H1 (cell line): ENCODE measurements at regions not wholly inside any gene's neighbourhood (a gene's known extent, or its start where the extent isn't known, plus 50 kb on each side); places are given as distances from the start of the nearest gene placed in this dataset.

Experiments
- CTCF ChIA-PET: fragments of 300-600 bp; sonication (Branson Sonifier 250); formaldehyde crosslinking; loops from one replicate; lab custom pipeline; 2021; ENCODE audit not compliant: partially characterized antibody; lab: Charles Lee
- POLR2A ChIA-PET: fragments of 300-600 bp; sonication (Branson Sonifier 250); formaldehyde crosslinking; loops from one replicate; lab custom pipeline; 2021; ENCODE audit warnings: inconsistent platforms; ENCODE audit not compliant: partially characterized antibody; lab: Charles Lee
- DNase-seq, 2 experiments: peaks; one replicate each; pipeline versions ENCODE4 v3.0.0 to v3.0.0-alpha.2; 2010 to 2022; ENCODE audit warnings: low spot score in 2 of 2, low read depth in 1 of 2, mixed read lengths in 1 of 2
- FAIRE-seq: peaks from 2 replicates; lab custom pipeline; 2011; peaks lifted over from hg19 to GRCh38; lab: Jason Lieb, UNC
- H2AFZ ChIP-seq: 2 replicates; pipeline ENCODE4 v1.8.1; 2012; ENCODE audit warnings: low read length, inconsistent platforms
- H2AK5ac ChIP-seq: 2 replicates; pipeline ENCODE4 v1.6.1; 2013; ENCODE audit warnings: low read depth, low read length
- H2BK120ac ChIP-seq: replicated peaks from 2 replicates; pipeline ENCODE3; 2013; ENCODE audit warnings: low read depth, low read length, inconsistent platforms
- H2BK12ac ChIP-seq: 2 replicates; pipeline ENCODE4 v1.6.1; 2013; ENCODE audit warnings: low read depth, low read length
- H2BK15ac ChIP-seq: 2 replicates; pipeline ENCODE4 v1.6.1; 2013; ENCODE audit warnings: low read length
- H2BK20ac ChIP-seq: 2 replicates; pipeline ENCODE4 v1.6.1; 2013; ENCODE audit warnings: low read length
- H2BK5ac ChIP-seq: 2 replicates; pipeline ENCODE4 v1.6.1; 2013; ENCODE audit warnings: low read depth, low read length
- H3K14ac ChIP-seq: 2 replicates; pipeline ENCODE4 v1.6.1; 2013; ENCODE audit warnings: inconsistent platforms; ENCODE audit not compliant: insufficient read length
- H3K18ac ChIP-seq: 2 replicates; pipeline ENCODE4 v1.6.1; 2013; ENCODE audit warnings: low read length; ENCODE audit errors: extremely low read depth
- H3K23ac ChIP-seq: 2 replicates; pipeline ENCODE4 v1.6.1; 2013; ENCODE audit warnings: inconsistent platforms; ENCODE audit not compliant: insufficient read length
- H3K23me2 ChIP-seq: 2 replicates; pipeline ENCODE4 v1.6.1; 2013; ENCODE audit warnings: low read depth, low read length
- H3K27ac ChIP-seq: 2 replicates; pipeline ENCODE4 v1.6.1; 2011; ENCODE audit warnings: low read depth, low read length, inconsistent platforms
- H3K27me3 ChIP-seq, 4 experiments: replicated peaks in 1 of 4; 1 replicate in 1 of 4; 2 replicates in 3 of 4; pipeline versions ENCODE4 v1.6.1 to v1.8.1; 2011 to 2013; ENCODE audit warnings: low read length in 3 of 4, mild to moderate bottlenecking in 3 of 4, inconsistent platforms in 2 of 4, mixed read lengths in 2 of 4, moderate library complexity in 1 of 4; ENCODE audit not compliant: control insufficient read depth in 3 of 4, insufficient read depth in 3 of 4; ENCODE audit errors: extremely low read depth in 1 of 4
- H3K36me3 ChIP-seq, 4 experiments: 2 replicates each; pipeline versions ENCODE4 v1.6.1 to v1.8.1; 2011 to 2013; ENCODE audit warnings: mild to moderate bottlenecking in 4 of 4, low read length in 3 of 4, moderate library complexity in 2 of 4, control low read depth in 1 of 4, inconsistent platforms in 1 of 4; ENCODE audit not compliant: insufficient read depth in 4 of 4, control insufficient read depth in 2 of 4
- H3K4ac ChIP-seq: replicated peaks from 2 replicates; pipeline ENCODE3; 2013; ENCODE audit warnings: low read length, low read depth, mixed read lengths, inconsistent platforms; ENCODE audit not compliant: insufficient read length
- H3K4me1 ChIP-seq, 4 experiments: replicated peaks in 1 of 4; 1 replicate in 1 of 4; 2 replicates in 3 of 4; pipeline versions ENCODE4 v1.6.1 to v1.8.1; 2011 to 2013; ENCODE audit warnings: low read length in 3 of 4, inconsistent platforms in 2 of 4, mixed read lengths in 1 of 4; ENCODE audit not compliant: insufficient read depth in 4 of 4, control insufficient read depth in 3 of 4
- H3K4me2 ChIP-seq, 2 experiments: 2 replicates each; pipeline versions ENCODE4 v1.6.1 to v1.8.1; 2011 to 2013; ENCODE audit warnings: low read depth in 2 of 2, low read length in 2 of 2, control low read depth in 1 of 2, inconsistent platforms in 1 of 2, mild to moderate bottlenecking in 1 of 2; ENCODE audit not compliant: insufficient read depth in 1 of 2
- H3K4me3 ChIP-seq, 4 experiments: fragments of 200-600, 300-600 bp in 1 of 4; sonication (generic), shearing (Covaris generic), sonication (Bioruptor Twin) in 1 of 4; 2 replicates each; pipeline versions ENCODE4 v1.5.1 to v1.8.1; 2011 to 2016; ENCODE audit warnings: low read length in 4 of 4, low read depth in 3 of 4, control low read depth in 2 of 4, inconsistent platforms in 2 of 4, mild to moderate bottlenecking in 2 of 4, mixed read lengths in 1 of 4, moderate library complexity in 1 of 4; ENCODE audit not compliant: insufficient read depth in 2 of 4; ENCODE audit errors: extremely low read depth in 1 of 4
- H3K56ac ChIP-seq: replicated peaks from 2 replicates; pipeline ENCODE3; 2013; ENCODE audit warnings: low read depth, mild to moderate bottlenecking, mixed read lengths, low read length, inconsistent platforms; ENCODE audit not compliant: insufficient read length
- H3K79me1 ChIP-seq: 2 replicates; pipeline ENCODE4 v1.6.1; 2013; ENCODE audit warnings: low read depth, low read length, control low read depth
- H3K79me2 ChIP-seq, 2 experiments: 2 replicates each; pipeline versions ENCODE4 v1.6.1 to v1.8.1; 2012 to 2013; ENCODE audit warnings: low read length in 2 of 2, mild to moderate bottlenecking in 2 of 2, inconsistent platforms in 1 of 2; ENCODE audit not compliant: insufficient read depth in 2 of 2, control insufficient read depth in 1 of 2
- H3K9ac ChIP-seq, 4 experiments: replicated peaks in 1 of 4; 1 replicate in 1 of 4; 2 replicates in 3 of 4; pipeline versions ENCODE4 v1.6.1 to v1.8.1; 2011 to 2013; ENCODE audit warnings: low read depth in 3 of 4, low read length in 3 of 4, control low read depth in 2 of 4, mild to moderate bottlenecking in 2 of 4, moderate library complexity in 2 of 4, inconsistent platforms in 1 of 4; ENCODE audit errors: extremely low read depth in 1 of 4
- H3K9me3 ChIP-seq, 2 experiments: 2 replicates each; pipeline versions ENCODE4 v1.6.1 to v1.8.1; 2012 to 2013; ENCODE audit warnings: mild to moderate bottlenecking in 2 of 2, moderate library complexity in 2 of 2, control low read depth in 1 of 2, inconsistent platforms in 1 of 2, low read depth in 1 of 2, low read length in 1 of 2, mixed read lengths in 1 of 2; ENCODE audit not compliant: insufficient read depth in 2 of 2
- H4K20me1 ChIP-seq, 2 experiments: replicated peaks in 1 of 2; 2 replicates each; pipeline versions ENCODE3 to v1.8.1; 2011 to 2013; ENCODE audit warnings: inconsistent platforms in 2 of 2, low read length in 2 of 2, mild to moderate bottlenecking in 1 of 2; ENCODE audit not compliant: insufficient read depth in 2 of 2, control insufficient read depth in 1 of 2
- H4K5ac ChIP-seq: 2 replicates; pipeline ENCODE4 v1.6.1; 2013; ENCODE audit warnings: low read length, low read depth, mixed read lengths, inconsistent platforms; ENCODE audit not compliant: insufficient read length
- H4K8ac ChIP-seq: 2 replicates; pipeline ENCODE4 v1.8.0; 2013; ENCODE audit warnings: mild to moderate bottlenecking, moderate library complexity, low read length, inconsistent platforms; ENCODE audit not compliant: insufficient read depth; ENCODE audit errors: extremely low read depth
- H4K91ac ChIP-seq: replicated peaks from 2 replicates; pipeline ENCODE3; 2013; ENCODE audit warnings: low read length, mixed read lengths, inconsistent platforms; ENCODE audit not compliant: insufficient read length
- FOSL1 ChIP-seq: IDR thresholded peaks from 2 replicates; pipeline ENCODE4 v1.6.1; 2011; ENCODE audit warnings: mild to moderate bottlenecking, low read depth, low read length, moderate library complexity; ENCODE audit not compliant: insufficient read depth
- JUND ChIP-seq: IDR thresholded peaks from 2 replicates; pipeline ENCODE4 v1.6.1; 2011; ENCODE audit warnings: mild to moderate bottlenecking, improper control_type of control experiment, low read length
- TEAD4 ChIP-seq: IDR thresholded peaks from 2 replicates; pipeline ENCODE4 v1.6.1; 2012; ENCODE audit warnings: low read depth, low read length, inconsistent platforms, mixed read lengths
- WGBS, 2 experiments: shearing (Covaris generic) in 1 of 2; methylation state at CpG; one replicate each; pipeline versions ENCODE4 v1.1.6 to v1.1.7; 2013 to 2015; ENCODE audit warnings: low lambda C conversion rate in 2 of 2, mixed read lengths in 2 of 2, inconsistent platforms in 1 of 2, low coverage in 1 of 2, missing lambda C conversion rate in 1 of 2; ENCODE audit not compliant: insufficient replicate concordance in 2 of 2, insufficient coverage in 1 of 2, insufficient read length in 1 of 2; ENCODE audit errors: extremely low coverage in 1 of 2, missing lambda C conversion rate in 1 of 2; 5-methylcytosine and 5-hydroxymethylcytosine counted together

DNA sequence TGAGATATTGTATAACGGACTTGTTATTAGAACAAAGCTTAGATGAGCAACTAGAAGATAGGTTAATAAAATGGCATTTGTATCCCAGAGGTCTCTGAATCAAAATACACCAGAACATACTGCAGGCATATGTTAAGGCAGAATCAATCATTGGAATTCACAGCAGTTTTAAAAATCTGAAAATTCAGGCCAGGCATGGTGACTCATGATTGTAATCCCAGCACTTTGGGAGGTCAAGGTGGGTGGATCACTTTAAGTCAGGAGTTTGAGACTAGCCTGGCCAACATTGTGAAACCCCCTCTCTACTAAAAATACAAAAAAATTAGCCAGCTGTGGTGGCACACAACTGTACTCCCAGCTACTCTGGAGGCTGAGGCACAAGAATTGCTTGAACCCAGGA lies 405.2 kb downstream of the ZEB2 start:
- no peaks in the 10 kb centered on the region for H3K79me2 ChIP-seq
- CTCF ChIA-PET = no interaction called here
- H2BK5ac ChIP-seq = no peak overlapping the region
- no peak overlapping the region for H3K14ac ChIP-seq
- no peaks in the 10 kb centered on the region for H3K79me1 ChIP-seq
- no peaks in the 10 kb centered on the region for H3K36me3 ChIP-seq
- no peak overlapping the region for H2AK5ac ChIP-seq
- no peaks in the 10 kb centered on the region for H3K27me3 ChIP-seq
- H3K9ac ChIP-seq = no peak overlapping the region
- H3K56ac ChIP-seq = no peak overlapping the region
- H2BK120ac ChIP-seq = no peak overlapping the region
- H3K23ac ChIP-seq = no peak overlapping the region
- no peaks in the 10 kb centered on the region for H4K20me1 ChIP-seq
- H3K9me3 ChIP-seq = no peaks in the 10 kb centered on the region; a peak in 1 of 4 replicates
- no peak overlapping the region for H2AFZ ChIP-seq
- WGBS, 2 experiments = 96% methylated on average over 1 of the region's 1 CpG; no CpG with 5 or more reads in 1 of the 2 experiments
- H3K4me1 ChIP-seq = peaks cover 0 to 3% (median 0%) of the 10 kb centered on the region in 4 experiments; a peak in 1 of 7 replicates
- no peak for DNase-seq
- H3K27ac ChIP-seq = no peak overlapping the region
- FAIRE-seq = no peak
- H3K4ac ChIP-seq = no peak overlapping the region
- TF ChIP-seq FOSL1 (no peak), TEAD4 (no peak), JUND (no peak)
- H3K18ac ChIP-seq = no peak overlapping the region
- POLR2A ChIA-PET = no interaction called here
- no peak overlapping the region for H2BK12ac ChIP-seq
- no peak overlapping the region for H4K5ac ChIP-seq
- no peak overlapping the region for H2BK15ac ChIP-seq
- no peak overlapping the region for H2BK20ac ChIP-seq
- no peak overlapping the region for H4K91ac ChIP-seq
- no peaks in the 10 kb centered on the region for H3K23me2 ChIP-seq
- no peak overlapping the region for H3K4me2 ChIP-seq
- H4K8ac ChIP-seq = no peak overlapping the region
- H3K4me3 ChIP-seq = no peak overlapping the region
